Keratinocyte (primary cell): ENCODE measurements at regions not wholly inside any gene's neighbourhood (a gene's known extent, or its start where the extent isn't known, plus 50 kb on each side); places are given as distances from the start of the nearest gene placed in this dataset.

Experiments
- DNase-seq: peaks from one replicate; pipeline ENCODE4 v3.0.0-alpha.2; 2011; ENCODE audit warnings: low read depth, missing footprints, low spot score
- FAIRE-seq: peaks from 2 replicates; lab custom pipeline; 2011; peaks lifted over from hg19 to GRCh38; lab: Jason Lieb, UNC
- H2AFZ ChIP-seq: 2 replicates; pipeline ENCODE4 v1.6.0; 2012; ENCODE audit warnings: low read length, control low read depth, inconsistent platforms; ENCODE audit not compliant: control insufficient read depth
- H3K27ac ChIP-seq: 2 replicates; pipeline ENCODE4 v1.5.1; 2011; ENCODE audit warnings: low read length; ENCODE audit not compliant: control insufficient read depth, insufficient read depth
- H3K27me3 ChIP-seq: 3 replicates; pipeline ENCODE4 v1.6.0; 2011; ENCODE audit warnings: low read length; ENCODE audit not compliant: control insufficient read depth, insufficient read depth; ENCODE audit errors: extremely low read depth
- H3K36me3 ChIP-seq, 2 experiments: 2 replicates in 1 of 2; 3 replicates in 1 of 2; pipeline ENCODE4 v1.5.1; 2011; ENCODE audit warnings: low read length in 2 of 2, mild to moderate bottlenecking in 1 of 2; ENCODE audit not compliant: control insufficient read depth in 2 of 2, insufficient read depth in 2 of 2; ENCODE audit errors: extremely low read depth in 1 of 2
- H3K4me1 ChIP-seq: 3 replicates; pipeline ENCODE4 v1.5.1; 2011; ENCODE audit warnings: low read length; ENCODE audit not compliant: control insufficient read depth, insufficient read depth; ENCODE audit errors: extremely low read depth
- H3K4me2 ChIP-seq: 3 replicates; pipeline ENCODE4 v1.6.0; 2011; ENCODE audit warnings: low read depth, low read length; ENCODE audit not compliant: control insufficient read depth, insufficient read depth; ENCODE audit errors: extremely low read depth
- H3K4me3 ChIP-seq, 3 experiments: fragments of 200-600 bp in 1 of 3; sonication (generic) in 1 of 3; 2 replicates in 2 of 3; 3 replicates in 1 of 3; pipeline ENCODE4 v1.5.1; 2011 to 2016; ENCODE audit warnings: low read length in 3 of 3, mild to moderate bottlenecking in 3 of 3, control low read depth in 2 of 3, inconsistent platforms in 1 of 3, low read depth in 1 of 3, mixed read lengths in 1 of 3, mixed run types in 1 of 3, moderate library complexity in 1 of 3; ENCODE audit not compliant: control insufficient read depth in 2 of 3, insufficient read depth in 2 of 3; ENCODE audit errors: extremely low read depth in 1 of 3
- H3K79me2 ChIP-seq: 2 replicates; pipeline ENCODE4 v1.6.0; 2012; ENCODE audit warnings: low read length; ENCODE audit not compliant: control insufficient read depth, insufficient read depth
- H3K9ac ChIP-seq: 3 replicates; pipeline ENCODE4 v1.6.0; 2011; ENCODE audit warnings: low read length; ENCODE audit not compliant: control insufficient read depth, insufficient read depth; ENCODE audit errors: extremely low read depth
- H3K9me1 ChIP-seq: 3 replicates; pipeline ENCODE4 v1.6.0; 2011; ENCODE audit warnings: low read length; ENCODE audit not compliant: control insufficient read depth, insufficient read depth; ENCODE audit errors: extremely low read depth
- H3K9me3 ChIP-seq: 2 replicates; pipeline ENCODE4 v1.5.1; 2012; ENCODE audit warnings: low read depth, low read length; ENCODE audit not compliant: control insufficient read depth
- H4K20me1 ChIP-seq: 3 replicates; pipeline ENCODE4 v1.6.0; 2011; ENCODE audit warnings: low read length; ENCODE audit not compliant: control insufficient read depth, insufficient read depth; ENCODE audit errors: extremely low read depth
- EZH2 ChIP-seq: IDR thresholded peaks from one replicate; pipeline ENCODE4 v1.6.1; 2012; ENCODE audit warnings: inconsistent platforms, mild to moderate bottlenecking, low read length, moderate library complexity
- dilution Hi-C: fragments of 300-500 bp; cut with MboI; formaldehyde crosslinking; loops from one replicate; pipeline ENCODE4 v1.7.0; 2020; ENCODE audit warnings: low sequenced_read_pairs; ENCODE audit not compliant: extremely low pct_ligation_motif_present
- TF ChIP-seq, protein P1 (sequence below), 3 experiments: IDR thresholded peaks in 1 of 3; conservative IDR thresholded peaks in 1 of 3; optimal IDR thresholded peaks in 1 of 3; 2 replicates in 2 of 3; 3 replicates in 1 of 3; pipeline versions ENCODE3 to v1.5.1; 2011; ENCODE audit warnings: low read length in 3 of 3, mild to moderate bottlenecking in 3 of 3, moderate library complexity in 2 of 3, control low read depth in 1 of 3, inconsistent platforms in 1 of 3; ENCODE audit not compliant: insufficient read depth in 2 of 3; ENCODE audit errors: extremely low read depth in 1 of 3

DNA sequence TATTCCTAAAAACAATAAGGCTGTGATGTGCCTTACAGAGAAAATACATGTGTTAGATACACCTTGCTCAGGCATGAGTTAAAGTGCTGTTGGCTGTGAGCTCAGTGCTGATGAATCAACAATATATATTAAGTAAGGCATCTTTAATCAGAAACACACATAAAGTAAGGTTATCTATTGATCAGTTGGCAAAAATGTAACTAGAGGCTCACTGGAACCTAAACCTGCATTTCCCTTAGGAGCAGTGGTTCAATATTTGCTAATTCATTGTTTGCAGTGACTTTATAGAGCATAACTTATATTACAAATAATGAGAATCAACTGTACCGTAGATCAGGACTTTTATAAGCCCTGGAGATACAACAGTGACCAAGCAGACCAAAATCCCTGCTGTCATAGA is 77.0 kb upstream of the CYP1B1 start:
- no peak overlapping the region for H3K27ac ChIP-seq
- dilution Hi-C loops: no loop called here
- no peaks in the 10 kb centered on the region for H3K36me3 ChIP-seq
- no peaks in the 10 kb centered on the region for H4K20me1 ChIP-seq
- no peak overlapping the region for H3K4me3 ChIP-seq
- no peaks in the 10 kb centered on the region for H3K9me3 ChIP-seq
- H3K9me1 ChIP-seq: no peaks in the 10 kb centered on the region
- no peaks in the 10 kb centered on the region for H3K79me2 ChIP-seq
- TF ChIP-seq, protein P1, sequence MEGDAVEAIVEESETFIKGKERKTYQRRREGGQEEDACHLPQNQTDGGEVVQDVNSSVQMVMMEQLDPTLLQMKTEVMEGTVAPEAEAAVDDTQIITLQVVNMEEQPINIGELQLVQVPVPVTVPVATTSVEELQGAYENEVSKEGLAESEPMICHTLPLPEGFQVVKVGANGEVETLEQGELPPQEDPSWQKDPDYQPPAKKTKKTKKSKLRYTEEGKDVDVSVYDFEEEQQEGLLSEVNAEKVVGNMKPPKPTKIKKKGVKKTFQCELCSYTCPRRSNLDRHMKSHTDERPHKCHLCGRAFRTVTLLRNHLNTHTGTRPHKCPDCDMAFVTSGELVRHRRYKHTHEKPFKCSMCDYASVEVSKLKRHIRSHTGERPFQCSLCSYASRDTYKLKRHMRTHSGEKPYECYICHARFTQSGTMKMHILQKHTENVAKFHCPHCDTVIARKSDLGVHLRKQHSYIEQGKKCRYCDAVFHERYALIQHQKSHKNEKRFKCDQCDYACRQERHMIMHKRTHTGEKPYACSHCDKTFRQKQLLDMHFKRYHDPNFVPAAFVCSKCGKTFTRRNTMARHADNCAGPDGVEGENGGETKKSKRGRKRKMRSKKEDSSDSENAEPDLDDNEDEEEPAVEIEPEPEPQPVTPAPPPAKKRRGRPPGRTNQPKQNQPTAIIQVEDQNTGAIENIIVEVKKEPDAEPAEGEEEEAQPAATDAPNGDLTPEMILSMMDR (optimal IDR thresholded peaks at IDR 0.05 in 1 of 3, IDR thresholded peaks at IDR 0.05 in 1 of 3, conservative IDR thresholded peaks at IDR 0.05 in 1 of 3; ENCODE audit: extremely low read depth in 1 of 3, insufficient read depth in 2 of 3, low read length in 3 of 3): no peak
- no peak for TF ChIP-seq EZH2
- H2AFZ ChIP-seq: no peak overlapping the region
- no peak overlapping the region for H3K4me2 ChIP-seq
- H3K4me1 ChIP-seq: no peaks in the 10 kb centered on the region
- H3K27me3 ChIP-seq: no peaks in the 10 kb centered on the region
- no peak for FAIRE-seq
- no peak overlapping the region for H3K9ac ChIP-seq
- DNase-seq: no peak

DNA sequence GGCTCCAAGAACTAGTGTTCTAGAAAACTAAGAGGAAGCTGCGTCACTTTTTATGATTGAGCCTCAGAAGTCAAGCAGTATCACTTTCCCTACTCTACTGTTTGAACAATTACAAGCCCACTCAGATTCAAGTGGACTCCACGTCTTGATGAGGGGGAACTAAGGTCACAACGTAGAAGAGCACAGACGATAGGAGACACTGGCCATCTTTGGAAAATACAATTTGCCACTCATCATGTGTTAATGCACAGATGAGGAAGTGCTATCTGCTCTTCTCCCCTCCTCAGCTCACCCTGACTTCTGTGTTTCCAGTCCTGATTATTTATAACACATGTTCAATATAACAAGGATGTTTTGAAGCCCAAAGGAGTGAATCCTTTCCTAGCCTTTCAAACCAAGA is 76.1 kb upstream of the CYP1B1 start:
- Histone ChIP-seq H3K36me3 (no peaks in the 10 kb centered on the region), H3K27ac (no peak overlapping the region), H3K9me3 (no peaks in the 10 kb centered on the region), H2AFZ (no peak overlapping the region), H3K4me2 (no peak overlapping the region), H4K20me1 (no peaks in the 10 kb centered on the region), H3K27me3 (no peaks in the 10 kb centered on the region), H3K9me1 (no peaks in the 10 kb centered on the region), H3K4me1 (peaks cover 4% of the 10 kb centered on the region), H3K4me3 (no peak overlapping the region), H3K79me2 (no peaks in the 10 kb centered on the region), H3K9ac (no peak overlapping the region)
- dilution Hi-C loops: no loop called here
- no peak for FAIRE-seq
- DNase-seq: no peak
- TF ChIP-seq, protein P1 (optimal IDR thresholded peaks at IDR 0.05 in 1 of 3, IDR thresholded peaks at IDR 0.05 in 1 of 3, conservative IDR thresholded peaks at IDR 0.05 in 1 of 3; ENCODE audit: extremely low read depth in 1 of 3, insufficient read depth in 2 of 3, low read length in 3 of 3): no peak
- no peak for TF ChIP-seq EZH2
